ENCODE measurements at regions not wholly inside any gene's neighbourhood (a gene's known extent, or its start where the extent isn't known, plus 50 kb on each side); places are given as distances from the start of the nearest gene placed in this dataset.

DNA sequence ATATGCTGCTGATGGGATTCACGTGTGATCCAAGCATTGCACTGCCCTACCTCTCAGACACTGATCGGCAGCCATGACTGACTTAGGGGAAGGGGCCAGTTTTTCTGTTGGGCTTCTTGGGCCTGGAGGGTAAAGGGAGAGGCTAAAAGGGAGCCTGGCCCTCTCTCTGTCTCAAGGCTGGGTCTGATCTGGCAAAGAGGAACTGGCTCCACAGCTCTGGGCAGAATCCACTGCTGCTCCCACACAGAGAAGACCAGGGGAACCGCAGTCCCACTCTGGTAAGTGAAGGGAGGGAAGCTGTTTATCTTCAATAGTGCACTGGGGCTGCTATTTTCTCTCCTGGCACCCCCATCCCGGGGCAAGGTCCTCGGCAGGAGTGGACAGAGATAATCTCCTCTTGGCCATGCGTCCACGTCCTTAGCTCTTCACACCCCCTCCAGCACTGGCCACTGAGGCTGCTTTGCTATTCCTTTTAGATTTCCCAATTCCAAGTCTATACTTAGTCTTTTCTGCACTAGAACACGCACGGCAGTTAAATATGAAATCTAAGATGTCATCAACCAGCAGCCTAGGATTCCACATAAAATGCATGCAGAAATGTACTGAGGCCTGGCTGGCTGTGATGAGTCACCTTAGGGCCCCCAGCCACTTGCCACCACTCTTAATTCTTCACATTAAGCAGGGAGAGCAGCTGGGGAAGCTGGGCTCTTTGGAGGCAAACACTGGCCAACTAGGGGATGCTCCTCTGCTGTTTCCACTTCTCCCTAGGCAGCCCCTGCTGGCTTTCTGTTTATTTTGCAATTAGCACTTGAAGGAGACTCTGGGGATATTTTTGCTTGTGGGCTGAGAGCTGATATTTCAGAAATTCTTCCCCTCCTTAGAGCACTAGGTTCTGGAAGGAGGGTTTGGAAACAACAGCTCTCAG is 87.8 kb upstream of the ARMC2 start:
- Mint-ChIP-seq H3K27ac (no peak overlapping the region), H3K36me3 (ENCODE audit: low read depth) (no peaks in the 10 kb centered on the region; the same call in 2 of the 3 replicates), H3K27me3 (ENCODE audit: insufficient read depth, low read depth, poor library complexity) (peaks cover 7% of the 10 kb centered on the region), H3K4me3 (no peak overlapping the region), H3K4me1 (peaks cover 23% of the 10 kb centered on the region), H3K9me3 (no peaks in the 10 kb centered on the region)
- H3K79me2 ChIP-seq (replicated peaks; ENCODE audit: insufficient read depth), result no peaks in the 10 kb centered on the region
- TF ChIP-seq, protein P1, sequence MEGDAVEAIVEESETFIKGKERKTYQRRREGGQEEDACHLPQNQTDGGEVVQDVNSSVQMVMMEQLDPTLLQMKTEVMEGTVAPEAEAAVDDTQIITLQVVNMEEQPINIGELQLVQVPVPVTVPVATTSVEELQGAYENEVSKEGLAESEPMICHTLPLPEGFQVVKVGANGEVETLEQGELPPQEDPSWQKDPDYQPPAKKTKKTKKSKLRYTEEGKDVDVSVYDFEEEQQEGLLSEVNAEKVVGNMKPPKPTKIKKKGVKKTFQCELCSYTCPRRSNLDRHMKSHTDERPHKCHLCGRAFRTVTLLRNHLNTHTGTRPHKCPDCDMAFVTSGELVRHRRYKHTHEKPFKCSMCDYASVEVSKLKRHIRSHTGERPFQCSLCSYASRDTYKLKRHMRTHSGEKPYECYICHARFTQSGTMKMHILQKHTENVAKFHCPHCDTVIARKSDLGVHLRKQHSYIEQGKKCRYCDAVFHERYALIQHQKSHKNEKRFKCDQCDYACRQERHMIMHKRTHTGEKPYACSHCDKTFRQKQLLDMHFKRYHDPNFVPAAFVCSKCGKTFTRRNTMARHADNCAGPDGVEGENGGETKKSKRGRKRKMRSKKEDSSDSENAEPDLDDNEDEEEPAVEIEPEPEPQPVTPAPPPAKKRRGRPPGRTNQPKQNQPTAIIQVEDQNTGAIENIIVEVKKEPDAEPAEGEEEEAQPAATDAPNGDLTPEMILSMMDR (conservative IDR thresholded peaks at IDR 0.05; ENCODE audit: low read depth in 2 of 2), result no peak
- TF ChIP-seq EZH2 (IDR thresholded peaks at IDR 0.05; ENCODE audit: low read depth, unreplicated experiment), result no peak
- TF ChIP-seq NANOG (IDR thresholded peaks at IDR 0.05; ENCODE audit: borderline replicate concordance), result no peak
- TF ChIP-seq CREB1 (CRISPR knock-in tag; IDR thresholded peaks at IDR 0.05; ENCODE audit: low read depth), result no peak
- no peak for TF ChIP-seq ZNF331 (CRISPR knock-in tag; IDR thresholded peaks at IDR 0.05; ENCODE audit: low read depth)
- no peak for TF ChIP-seq POLR2AphosphoS5 (IDR thresholded peaks at IDR 0.05; ENCODE audit: low read depth)
- TF ChIP-seq ZNF114 (CRISPR knock-in tag; IDR thresholded peaks at IDR 0.05), result no peak
- no peak for TF ChIP-seq EZH2phosphoT487 (IDR thresholded peaks at IDR 0.05; ENCODE audit: unreplicated experiment)
- TF ChIP-seq STAT1 (IDR thresholded peaks at IDR 0.05; ENCODE audit: unreplicated experiment), result no peak
- TF ChIP-seq, protein P2, sequence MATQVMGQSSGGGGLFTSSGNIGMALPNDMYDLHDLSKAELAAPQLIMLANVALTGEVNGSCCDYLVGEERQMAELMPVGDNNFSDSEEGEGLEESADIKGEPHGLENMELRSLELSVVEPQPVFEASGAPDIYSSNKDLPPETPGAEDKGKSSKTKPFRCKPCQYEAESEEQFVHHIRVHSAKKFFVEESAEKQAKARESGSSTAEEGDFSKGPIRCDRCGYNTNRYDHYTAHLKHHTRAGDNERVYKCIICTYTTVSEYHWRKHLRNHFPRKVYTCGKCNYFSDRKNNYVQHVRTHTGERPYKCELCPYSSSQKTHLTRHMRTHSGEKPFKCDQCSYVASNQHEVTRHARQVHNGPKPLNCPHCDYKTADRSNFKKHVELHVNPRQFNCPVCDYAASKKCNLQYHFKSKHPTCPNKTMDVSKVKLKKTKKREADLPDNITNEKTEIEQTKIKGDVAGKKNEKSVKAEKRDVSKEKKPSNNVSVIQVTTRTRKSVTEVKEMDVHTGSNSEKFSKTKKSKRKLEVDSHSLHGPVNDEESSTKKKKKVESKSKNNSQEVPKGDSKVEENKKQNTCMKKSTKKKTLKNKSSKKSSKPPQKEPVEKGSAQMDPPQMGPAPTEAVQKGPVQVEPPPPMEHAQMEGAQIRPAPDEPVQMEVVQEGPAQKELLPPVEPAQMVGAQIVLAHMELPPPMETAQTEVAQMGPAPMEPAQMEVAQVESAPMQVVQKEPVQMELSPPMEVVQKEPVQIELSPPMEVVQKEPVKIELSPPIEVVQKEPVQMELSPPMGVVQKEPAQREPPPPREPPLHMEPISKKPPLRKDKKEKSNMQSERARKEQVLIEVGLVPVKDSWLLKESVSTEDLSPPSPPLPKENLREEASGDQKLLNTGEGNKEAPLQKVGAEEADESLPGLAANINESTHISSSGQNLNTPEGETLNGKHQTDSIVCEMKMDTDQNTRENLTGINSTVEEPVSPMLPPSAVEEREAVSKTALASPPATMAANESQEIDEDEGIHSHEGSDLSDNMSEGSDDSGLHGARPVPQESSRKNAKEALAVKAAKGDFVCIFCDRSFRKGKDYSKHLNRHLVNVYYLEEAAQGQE (IDR thresholded peaks at IDR 0.05; ENCODE audit: unreplicated experiment), result no peak
- TF ChIP-seq, protein P3, sequence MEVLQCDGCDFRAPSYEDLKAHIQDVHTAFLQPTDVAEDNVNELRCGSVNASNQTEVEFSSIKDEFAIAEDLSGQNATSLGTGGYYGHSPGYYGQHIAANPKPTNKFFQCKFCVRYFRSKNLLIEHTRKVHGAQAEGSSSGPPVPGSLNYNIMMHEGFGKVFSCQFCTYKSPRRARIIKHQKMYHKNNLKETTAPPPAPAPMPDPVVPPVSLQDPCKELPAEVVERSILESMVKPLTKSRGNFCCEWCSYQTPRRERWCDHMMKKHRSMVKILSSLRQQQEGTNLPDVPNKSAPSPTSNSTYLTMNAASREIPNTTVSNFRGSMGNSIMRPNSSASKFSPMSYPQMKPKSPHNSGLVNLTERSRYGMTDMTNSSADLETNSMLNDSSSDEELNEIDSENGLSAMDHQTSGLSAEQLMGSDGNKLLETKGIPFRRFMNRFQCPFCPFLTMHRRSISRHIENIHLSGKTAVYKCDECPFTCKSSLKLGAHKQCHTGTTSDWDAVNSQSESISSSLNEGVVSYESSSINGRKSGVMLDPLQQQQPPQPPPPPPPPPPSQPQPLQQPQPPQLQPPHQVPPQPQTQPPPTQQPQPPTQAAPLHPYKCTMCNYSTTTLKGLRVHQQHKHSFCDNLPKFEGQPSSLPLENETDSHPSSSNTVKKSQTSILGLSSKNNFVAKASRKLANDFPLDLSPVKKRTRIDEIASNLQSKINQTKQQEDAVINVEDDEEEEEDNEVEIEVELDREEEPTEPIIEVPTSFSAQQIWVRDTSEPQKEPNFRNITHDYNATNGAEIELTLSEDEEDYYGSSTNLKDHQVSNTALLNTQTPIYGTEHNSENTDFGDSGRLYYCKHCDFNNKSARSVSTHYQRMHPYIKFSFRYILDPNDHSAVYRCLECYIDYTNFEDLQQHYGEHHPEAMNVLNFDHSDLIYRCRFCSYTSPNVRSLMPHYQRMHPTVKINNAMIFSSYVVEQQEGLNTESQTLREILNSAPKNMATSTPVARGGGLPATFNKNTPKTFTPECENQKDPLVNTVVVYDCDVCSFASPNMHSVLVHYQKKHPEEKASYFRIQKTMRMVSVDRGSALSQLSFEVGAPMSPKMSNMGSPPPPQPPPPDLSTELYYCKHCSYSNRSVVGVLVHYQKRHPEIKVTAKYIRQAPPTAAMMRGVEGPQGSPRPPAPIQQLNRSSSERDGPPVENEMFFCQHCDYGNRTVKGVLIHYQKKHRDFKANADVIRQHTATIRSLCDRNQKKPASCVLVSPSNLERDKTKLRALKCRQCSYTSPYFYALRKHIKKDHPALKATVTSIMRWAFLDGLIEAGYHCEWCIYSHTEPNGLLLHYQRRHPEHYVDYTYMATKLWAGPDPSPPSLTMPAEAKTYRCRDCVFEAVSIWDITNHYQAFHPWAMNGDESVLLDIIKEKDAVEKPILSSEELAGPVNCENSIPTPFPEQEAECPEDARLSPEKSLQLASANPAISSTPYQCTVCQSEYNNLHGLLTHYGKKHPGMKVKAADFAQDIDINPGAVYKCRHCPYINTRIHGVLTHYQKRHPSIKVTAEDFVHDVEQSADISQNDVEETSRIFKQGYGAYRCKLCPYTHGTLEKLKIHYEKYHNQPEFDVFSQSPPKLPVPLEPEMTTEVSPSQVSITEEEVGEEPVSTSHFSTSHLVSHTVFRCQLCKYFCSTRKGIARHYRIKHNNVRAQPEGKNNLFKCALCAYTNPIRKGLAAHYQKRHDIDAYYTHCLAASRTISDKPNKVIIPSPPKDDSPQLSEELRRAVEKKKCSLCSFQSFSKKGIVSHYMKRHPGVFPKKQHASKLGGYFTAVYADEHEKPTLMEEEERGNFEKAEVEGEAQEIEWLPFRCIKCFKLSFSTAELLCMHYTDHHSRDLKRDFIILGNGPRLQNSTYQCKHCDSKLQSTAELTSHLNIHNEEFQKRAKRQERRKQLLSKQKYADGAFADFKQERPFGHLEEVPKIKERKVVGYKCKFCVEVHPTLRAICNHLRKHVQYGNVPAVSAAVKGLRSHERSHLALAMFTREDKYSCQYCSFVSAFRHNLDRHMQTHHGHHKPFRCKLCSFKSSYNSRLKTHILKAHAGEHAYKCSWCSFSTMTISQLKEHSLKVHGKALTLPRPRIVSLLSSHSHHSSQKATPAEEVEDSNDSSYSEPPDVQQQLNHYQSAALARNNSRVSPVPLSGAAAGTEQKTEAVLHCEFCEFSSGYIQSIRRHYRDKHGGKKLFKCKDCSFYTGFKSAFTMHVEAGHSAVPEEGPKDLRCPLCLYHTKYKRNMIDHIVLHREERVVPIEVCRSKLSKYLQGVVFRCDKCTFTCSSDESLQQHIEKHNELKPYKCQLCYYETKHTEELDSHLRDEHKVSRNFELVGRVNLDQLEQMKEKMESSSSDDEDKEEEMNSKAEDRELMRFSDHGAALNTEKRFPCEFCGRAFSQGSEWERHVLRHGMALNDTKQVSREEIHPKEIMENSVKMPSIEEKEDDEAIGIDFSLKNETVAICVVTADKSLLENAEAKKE (CRISPR knock-in tag; IDR thresholded peaks at IDR 0.05), result no peak
- no peak for TF ChIP-seq JUNB (IDR thresholded peaks at IDR 0.05; ENCODE audit: unreplicated experiment)
- peaks cover 8% of the 10 kb centered on the region; the same call in 1 of the 2 replicates for H3K4me1 ChIP-seq (ENCODE audit: insufficient read depth)
- ATAC-seq (peak; percentile 59), DNase-seq (ENCODE audit: low spot score) (no peak)
- H3K4me2 ChIP-seq, result no peak overlapping the region
- no peaks in the 10 kb centered on the region for H3K36me3 ChIP-seq (ENCODE audit: insufficient read depth)
- H3K9me2 ChIP-seq (ENCODE audit: insufficient read depth), result no peaks in the 10 kb centered on the region
- no peaks in the 10 kb centered on the region for H3F3A ChIP-seq (replicated peaks; ENCODE audit: low read depth)
- H3K27me3 ChIP-seq (ENCODE audit: insufficient read depth), result no peaks in the 10 kb centered on the region
- H3K27ac ChIP-seq (ENCODE audit: low read depth), result no peak overlapping the region
- H3K4me3 ChIP-seq, result no peak overlapping the region
- H2AFZ ChIP-seq, result peak overlapping the region; percentile 43; the same call in 1 of the 2 replicates
- no peaks in the 10 kb centered on the region for H4K20me1 ChIP-seq (replicated peaks; ENCODE audit: insufficient read depth)

Data from GM23338 (cell line).